Hepatocyte (in vitro differentiated cells): ENCODE measurements at regions not wholly inside any gene's neighbourhood (a gene's known extent, or its start where the extent isn't known, plus 50 kb on each side); places are given as distances from the start of the nearest gene placed in this dataset.

Experiments
- DNase-seq: peaks from one replicate; pipeline ENCODE4 v3.0.0-alpha.2; 2016; ENCODE audit warnings: low spot score
- H2AFZ ChIP-seq: fragments of 200-600 bp; sonication (generic); 2 replicates; pipeline ENCODE4 v1.6.0; 2016; ENCODE audit warnings: antibody characterized with exemption, mild to moderate bottlenecking
- H3K27ac ChIP-seq: fragments of 200-600 bp; sonication (generic); 2 replicates; pipeline ENCODE4 v1.5.1; 2016; ENCODE audit warnings: mild to moderate bottlenecking
- H3K27me3 ChIP-seq: fragments of 200-600 bp; sonication (generic); 2 replicates; pipeline ENCODE4 v1.6.1; 2016
- H3K36me3 ChIP-seq: fragments of 200-600 bp; sonication (generic); replicated peaks from 2 replicates; pipeline ENCODE4 v1.5.1; 2016; ENCODE audit warnings: low read depth; ENCODE audit not compliant: insufficient read depth
- H3K4me1 ChIP-seq: fragments of 200-600 bp; sonication (generic); 2 replicates; pipeline ENCODE4 v1.5.1; 2016; ENCODE audit warnings: mild to moderate bottlenecking, moderate library complexity; ENCODE audit not compliant: insufficient read depth
- H3K4me2 ChIP-seq: fragments of 200-600 bp; sonication (generic); 2 replicates; pipeline ENCODE4 v1.6.0; 2016
- H3K4me3 ChIP-seq: fragments of 200-600 bp; sonication (generic); 2 replicates; pipeline ENCODE4 v1.5.1; 2016; ENCODE audit warnings: mild to moderate bottlenecking
- H3K79me2 ChIP-seq: fragments of 200-600 bp; sonication (generic); 2 replicates; pipeline ENCODE4 v1.6.0; 2017; ENCODE audit warnings: mild to moderate bottlenecking
- H3K9me2 ChIP-seq: fragments of 200-600 bp; sonication (generic); replicated peaks from 2 replicates; pipeline ENCODE4 v1.6.0; 2017; ENCODE audit warnings: mild to moderate bottlenecking; ENCODE audit not compliant: insufficient read depth
- H3K9me3 ChIP-seq: fragments of 200-600 bp; sonication (generic); 2 replicates; pipeline ENCODE4 v1.5.1; 2016; ENCODE audit warnings: low read depth, mild to moderate bottlenecking
- H4K20me1 ChIP-seq: fragments of 200-600 bp; sonication (generic); 2 replicates; pipeline ENCODE4 v1.6.0; 2016; ENCODE audit warnings: mild to moderate bottlenecking; ENCODE audit not compliant: insufficient read depth, poor library complexity, severe bottlenecking
- CTCF ChIP-seq: fragments of 200-600 bp; sonication (generic); IDR thresholded peaks from 2 replicates; pipeline ENCODE4 v1.5.1; 2016; ENCODE audit warnings: antibody characterized with exemption, mild to moderate bottlenecking; ENCODE audit not compliant: poor library complexity
- EZH2 ChIP-seq: fragments of 200-600 bp; sonication (generic); IDR thresholded peaks from 2 replicates; pipeline ENCODE4 v1.6.1; 2016; ENCODE audit warnings: antibody characterized with exemption, mild to moderate bottlenecking, borderline replicate concordance
- EZH2phosphoT487 ChIP-seq: fragments of 200-600 bp; sonication (generic); IDR thresholded peaks from one replicate; pipeline ENCODE4 v1.6.1; 2018; ENCODE audit warnings: antibody characterized with exemption, mild to moderate bottlenecking, low read depth, moderate library complexity; ENCODE audit not compliant: unreplicated experiment, severe bottlenecking
- WGBS: methylation state at CpG from one replicate; pipeline ENCODE4 v1.1.6; 2016; ENCODE audit warnings: low lambda C conversion rate; ENCODE audit errors: missing lambda C conversion rate; 5-methylcytosine and 5-hydroxymethylcytosine counted together

GRCh38 chr13:79079351-79079839 lies 326.7 kb downstream of the RBM26 start:
- H3K4me3 ChIP-seq, result no peak overlapping the region
- H4K20me1 ChIP-seq, result no peaks in the 10 kb centered on the region
- no peaks in the 10 kb centered on the region for H3K4me1 ChIP-seq
- H3K27ac ChIP-seq, result no peak overlapping the region
- H3K4me2 ChIP-seq, result no peak overlapping the region
- H3K27me3 ChIP-seq, result no peaks in the 10 kb centered on the region
- no peak for TF ChIP-seq CTCF
- TF ChIP-seq EZH2, result no peak
- TF ChIP-seq EZH2phosphoT487, result no peak
- H3K36me3 ChIP-seq, result no peaks in the 10 kb centered on the region
- WGBS, result 96% methylated on average over 4 of the region's 4 CpGs
- no peak for DNase-seq
- no peaks in the 10 kb centered on the region for H3K79me2 ChIP-seq
- no peak overlapping the region for H2AFZ ChIP-seq
- H3K9me3 ChIP-seq, result no peaks in the 10 kb centered on the region
- H3K9me2 ChIP-seq, result no peaks in the 10 kb centered on the region

GRCh38 chr13:79075703-79076102 lies 330.4 kb downstream of the RBM26 start:
- no peaks in the 10 kb centered on the region for H3K9me2 ChIP-seq
- H2AFZ ChIP-seq, result no peak overlapping the region
- no peak overlapping the region for H3K4me2 ChIP-seq
- H3K27ac ChIP-seq, result no peak overlapping the region
- no peaks in the 10 kb centered on the region for H3K9me3 ChIP-seq
- TF ChIP-seq EZH2phosphoT487 (no peak), EZH2 (no peak), CTCF (no peak)
- no peak for DNase-seq
- H3K4me1 ChIP-seq, result no peaks in the 10 kb centered on the region
- H3K4me3 ChIP-seq, result no peak overlapping the region
- no peaks in the 10 kb centered on the region for H3K36me3 ChIP-seq
- no peaks in the 10 kb centered on the region for H3K79me2 ChIP-seq
- no peaks in the 10 kb centered on the region for H3K27me3 ChIP-seq
- H4K20me1 ChIP-seq, result no peaks in the 10 kb centered on the region

- no peaks in the 10 kb centered on the region for H4K20me1 ChIP-seq
- no peaks in the 10 kb centered on the region for H3K9me3 ChIP-seq
- H3K4me3 ChIP-seq, result no peak overlapping the region
- H2AFZ ChIP-seq, result no peak overlapping the region
- H3K27me3 ChIP-seq, result no peaks in the 10 kb centered on the region
- TF ChIP-seq EZH2, result no peak
- TF ChIP-seq EZH2phosphoT487, result no peak
- no peak for TF ChIP-seq CTCF
- H3K79me2 ChIP-seq, result no peaks in the 10 kb centered on the region
- 62% methylated on average over 4 of the region's 4 CpGs for WGBS
- no peaks in the 10 kb centered on the region for H3K36me3 ChIP-seq
- no peaks in the 10 kb centered on the region for H3K4me1 ChIP-seq
- no peak overlapping the region for H3K4me2 ChIP-seq
- DNase-seq, result no peak
- H3K9me2 ChIP-seq, result no peaks in the 10 kb centered on the region
- no peak overlapping the region for H3K27ac ChIP-seq
These were observed 335.6 kb downstream of the RBM26 start for GRCh38 chr13:79070343-79070974.

GRCh38 chr13:79062291-79062690 lies 343.8 kb downstream of the RBM26 start:
- Histone ChIP-seq H2AFZ (no peak overlapping the region), H3K27me3 (no peaks in the 10 kb centered on the region), H3K9me3 (no peaks in the 10 kb centered on the region), H3K4me3 (no peak overlapping the region), H3K27ac (no peak overlapping the region), H3K79me2 (no peaks in the 10 kb centered on the region), H4K20me1 (no peaks in the 10 kb centered on the region), H3K36me3 (no peaks in the 10 kb centered on the region), H3K4me2 (no peak overlapping the region), H3K4me1 (no peaks in the 10 kb centered on the region), H3K9me2 (no peaks in the 10 kb centered on the region)
- 79% methylated on average over 6 of the region's 6 CpGs for WGBS
- DNase-seq, result no peak
- TF ChIP-seq EZH2phosphoT487, result no peak
- TF ChIP-seq CTCF, result no peak
- TF ChIP-seq EZH2, result no peak
